HEK293T (cell line): ENCODE measurements at regions not wholly inside any gene's neighbourhood (a gene's known extent, or its start where the extent isn't known, plus 50 kb on each side); places are given as distances from the start of the nearest gene placed in this dataset.

ENCODE experiments used
- CTCF ChIA-PET: fragments of 350-600 bp; formaldehyde crosslinking; extraction: SDS; loops from one replicate; lab custom pipeline; 2021; ENCODE audit warnings: antibody characterized with exemption, inconsistent platforms; lab: Yijun Ruan, JAX
- POLR2A ChIA-PET: fragments of 350-600 bp; formaldehyde crosslinking; extraction: SDS; loops from one replicate; lab custom pipeline; 2020; ENCODE audit warnings: antibody characterized with exemption, inconsistent platforms; lab: Yijun Ruan, JAX
- DNase-seq: peaks from one replicate; pipeline ENCODE4 v3.0.0; 2012; ENCODE audit warnings: mixed read lengths; ENCODE audit errors: extremely low spot score
- ARNT ChIP-seq: fragments of 450-650 bp; IDR thresholded peaks from 2 replicates; pipeline ENCODE4 v1.6.1; 2017; ENCODE audit warnings: mild to moderate bottlenecking
- BHLHE40 ChIP-seq: fragments of 450-650 bp; IDR thresholded peaks from 2 replicates; pipeline ENCODE4 v1.6.1; 2016; ENCODE audit warnings: mild to moderate bottlenecking, moderate library complexity, borderline replicate concordance
- CTBP1 ChIP-seq: fragments of 450-650 bp; IDR thresholded peaks from 2 replicates; pipeline ENCODE4 v1.6.1; 2016; ENCODE audit warnings: borderline replicate concordance
- ELF4 ChIP-seq: fragments of 450-650 bp; IDR thresholded peaks from 2 replicates; pipeline ENCODE4 v1.6.1; 2017; ENCODE audit warnings: antibody characterized with exemption
- FOXA1 ChIP-seq: fragments of 450-650 bp; IDR thresholded peaks from 2 replicates; pipeline ENCODE4 v1.6.1; 2016; ENCODE audit warnings: mild to moderate bottlenecking
- FOXK2 ChIP-seq: fragments of 450-650 bp; IDR thresholded peaks from 2 replicates; pipeline ENCODE4 v1.6.1; 2016; ENCODE audit warnings: mild to moderate bottlenecking
- FOXM1 ChIP-seq: fragments of 450-650 bp; IDR thresholded peaks from 2 replicates; pipeline ENCODE4 v1.6.1; 2017; ENCODE audit warnings: mild to moderate bottlenecking, borderline replicate concordance
- HDGF ChIP-seq: fragments of 450-650 bp; IDR thresholded peaks from 2 replicates; pipeline ENCODE4 v1.6.1; 2017; ENCODE audit warnings: antibody characterized with exemption, borderline replicate concordance
- L3MBTL2 ChIP-seq: fragments of 450-650 bp; conservative IDR thresholded peaks from 2 replicates; pipeline ENCODE4 v1.6.1; 2016; ENCODE audit warnings: mild to moderate bottlenecking
- LEF1 ChIP-seq: fragments of 450-650 bp; IDR thresholded peaks from 2 replicates; pipeline ENCODE4 v1.6.1; 2017; ENCODE audit warnings: mild to moderate bottlenecking, borderline replicate concordance
- NFRKB ChIP-seq: fragments of 450-650 bp; IDR thresholded peaks from 2 replicates; pipeline ENCODE4 v1.6.1; 2016; ENCODE audit warnings: mild to moderate bottlenecking, moderate library complexity
- SP1 ChIP-seq: fragments of 450-650 bp; IDR thresholded peaks from 2 replicates; pipeline ENCODE4 v1.6.1; 2017
- SUZ12 ChIP-seq: fragments of 450-650 bp; IDR thresholded peaks from 2 replicates; pipeline ENCODE4 v1.6.1; 2016; ENCODE audit warnings: mild to moderate bottlenecking
- TARDBP ChIP-seq: fragments of 450-650 bp; IDR thresholded peaks from 2 replicates; pipeline ENCODE4 v1.6.1; 2016
- ZNF384 ChIP-seq: fragments of 450-650 bp; IDR thresholded peaks from 2 replicates; pipeline ENCODE4 v1.6.1; 2016
- TF ChIP-seq, protein P1 (sequence below): fragments of 450-650 bp; IDR thresholded peaks from 2 replicates; pipeline ENCODE4 v1.6.1; 2016

DNA sequence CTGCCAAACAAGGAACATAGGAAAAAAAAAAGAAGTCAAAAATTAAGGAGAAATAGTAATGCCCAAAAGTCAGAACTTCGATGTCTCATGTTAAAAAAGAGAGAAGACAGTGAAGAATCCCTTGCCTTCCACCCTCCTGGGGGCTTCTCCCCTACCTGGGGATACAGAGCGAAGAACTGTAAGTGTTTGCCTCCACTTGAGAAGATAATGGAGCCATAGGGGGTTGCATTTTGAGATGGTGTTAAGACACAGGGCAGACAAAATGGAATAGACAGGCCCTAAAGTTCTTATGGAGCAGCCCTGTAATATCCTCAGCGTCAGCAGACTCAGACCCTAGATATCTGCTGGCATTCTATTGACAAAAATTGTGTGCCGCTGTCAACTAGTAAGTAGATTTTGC is 222.2 kb upstream of the MAP3K7 start:
- TF ChIP-seq ELF4 = no peak
- TF ChIP-seq NFRKB = no peak
- no peak for TF ChIP-seq TARDBP
- TF ChIP-seq ARNT = no peak
- TF ChIP-seq FOXK2 = no peak
- TF ChIP-seq HDGF = no peak
- TF ChIP-seq FOXM1 = no peak
- TF ChIP-seq, protein P1, sequence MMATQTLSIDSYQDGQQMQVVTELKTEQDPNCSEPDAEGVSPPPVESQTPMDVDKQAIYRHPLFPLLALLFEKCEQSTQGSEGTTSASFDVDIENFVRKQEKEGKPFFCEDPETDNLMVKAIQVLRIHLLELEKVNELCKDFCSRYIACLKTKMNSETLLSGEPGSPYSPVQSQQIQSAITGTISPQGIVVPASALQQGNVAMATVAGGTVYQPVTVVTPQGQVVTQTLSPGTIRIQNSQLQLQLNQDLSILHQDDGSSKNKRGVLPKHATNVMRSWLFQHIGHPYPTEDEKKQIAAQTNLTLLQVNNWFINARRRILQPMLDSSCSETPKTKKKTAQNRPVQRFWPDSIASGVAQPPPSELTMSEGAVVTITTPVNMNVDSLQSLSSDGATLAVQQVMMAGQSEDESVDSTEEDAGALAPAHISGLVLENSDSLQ = no peak
- no peak for TF ChIP-seq L3MBTL2
- no peak for TF ChIP-seq FOXA1
- TF ChIP-seq BHLHE40 = no peak
- TF ChIP-seq SUZ12 = no peak
- no peak for TF ChIP-seq SP1
- no peak for TF ChIP-seq ZNF384
- no peak for DNase-seq
- POLR2A ChIA-PET = no interaction called here
- CTCF ChIA-PET = no interaction called here

DNA sequence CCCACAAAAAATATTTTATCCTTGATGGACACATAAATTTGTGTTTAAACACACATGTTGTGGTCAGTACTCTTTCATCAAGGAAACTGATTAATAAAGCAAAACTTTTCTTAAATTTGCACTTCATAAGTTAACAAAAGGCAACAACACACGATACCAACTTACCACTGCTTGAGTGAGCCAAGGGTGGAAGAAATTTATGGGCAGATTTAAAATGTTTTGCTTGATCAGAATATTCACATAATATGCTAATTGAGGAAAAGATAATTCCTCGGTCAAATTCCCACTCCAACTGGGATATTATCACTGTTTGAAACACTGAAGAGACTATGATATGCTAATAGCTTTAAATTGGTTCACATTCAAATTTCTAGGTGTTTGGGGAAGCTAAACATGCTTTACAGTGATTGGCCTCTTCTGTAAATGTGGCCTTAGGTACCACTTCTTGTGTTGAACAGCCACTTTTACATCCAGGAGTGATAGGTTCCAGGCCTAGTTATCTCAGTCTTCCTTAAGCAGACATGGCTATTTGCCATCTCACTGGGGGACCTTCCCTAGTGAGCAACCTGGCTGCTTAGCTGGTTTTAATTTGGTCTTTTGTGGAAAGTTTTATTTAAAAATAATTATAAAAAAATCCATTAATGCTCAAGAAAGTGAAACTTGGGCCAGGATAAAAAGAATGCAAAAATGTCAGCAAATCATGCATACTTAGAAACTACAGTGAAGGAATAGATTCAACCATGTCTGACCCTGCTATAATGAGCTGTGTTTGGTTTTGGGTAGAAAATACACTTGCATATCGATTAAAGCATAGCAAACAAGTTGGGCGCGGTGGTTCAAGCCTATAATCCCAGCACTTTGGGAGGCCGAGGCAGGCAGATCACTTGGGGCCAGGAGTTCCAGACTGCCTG is 221.2 kb upstream of the MAP3K7 start:
- CTCF ChIA-PET = no interaction called here
- TF ChIP-seq TARDBP = no peak
- no peak for TF ChIP-seq SP1
- POLR2A ChIA-PET = no interaction called here
- no peak for DNase-seq

DNA sequence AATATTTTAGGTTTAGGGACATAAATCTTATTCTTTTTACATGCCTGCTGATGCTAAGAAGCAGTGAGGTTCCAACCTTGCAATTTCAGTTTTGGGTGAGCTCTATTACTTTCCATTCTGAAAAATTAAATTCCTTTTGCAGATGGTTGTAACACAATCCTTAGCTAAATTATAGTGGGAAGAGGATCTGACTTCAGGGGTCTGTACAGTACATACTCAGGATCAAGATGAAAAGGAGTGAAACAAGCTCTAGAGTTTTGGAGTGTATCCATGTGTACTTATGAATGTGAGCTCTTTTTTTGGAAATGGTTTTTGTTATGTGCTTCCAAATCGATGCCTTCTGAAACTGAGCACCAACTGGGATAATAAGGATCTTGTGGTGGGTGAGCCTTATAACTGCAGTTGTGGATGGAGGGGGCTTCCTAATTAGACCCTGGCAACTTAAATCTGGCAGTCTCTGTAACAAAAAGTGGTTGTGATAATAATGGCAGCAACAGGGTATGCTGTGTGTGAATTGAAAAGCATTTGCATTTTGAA is 218.8 kb upstream of the MAP3K7 start:
- no peak for DNase-seq
- no peak for TF ChIP-seq NFRKB
- TF ChIP-seq ZNF384 = no peak
- TF ChIP-seq ARNT = no peak
- TF ChIP-seq L3MBTL2 = no peak
- TF ChIP-seq SP1 = no peak
- no peak for TF ChIP-seq ELF4
- TF ChIP-seq FOXM1 = no peak
- TF ChIP-seq TARDBP = no peak
- ChIA-PET POLR2A (no interaction called here), CTCF (no interaction called here)

DNA sequence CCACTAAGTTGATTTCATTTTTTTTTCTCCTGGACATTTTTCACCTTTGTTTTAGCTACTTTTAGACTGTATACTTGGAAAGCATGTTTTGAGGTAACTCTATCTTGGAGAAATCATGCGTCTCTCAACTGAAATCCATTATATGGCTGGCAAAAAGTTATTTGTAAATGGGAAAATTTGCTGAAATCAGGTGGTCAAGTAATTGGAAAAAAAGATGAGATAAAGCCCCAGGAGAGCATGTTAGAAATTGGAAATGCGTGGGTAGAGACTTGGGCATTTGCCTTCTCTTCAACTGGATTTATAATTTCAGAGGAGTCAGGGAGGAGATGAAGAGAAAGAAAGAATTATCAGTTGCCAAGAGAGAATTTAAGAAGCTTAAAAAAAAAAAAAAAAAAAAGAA is 217.1 kb upstream of the MAP3K7 start:
- TF ChIP-seq NFRKB (no peak), FOXA1 (no peak), HDGF (no peak), ZNF384 (no peak), L3MBTL2 (no peak)
- TF ChIP-seq, protein P1 = no peak
- no peak for DNase-seq
- CTCF ChIA-PET = no interaction called here
- POLR2A ChIA-PET = no interaction called here

DNA sequence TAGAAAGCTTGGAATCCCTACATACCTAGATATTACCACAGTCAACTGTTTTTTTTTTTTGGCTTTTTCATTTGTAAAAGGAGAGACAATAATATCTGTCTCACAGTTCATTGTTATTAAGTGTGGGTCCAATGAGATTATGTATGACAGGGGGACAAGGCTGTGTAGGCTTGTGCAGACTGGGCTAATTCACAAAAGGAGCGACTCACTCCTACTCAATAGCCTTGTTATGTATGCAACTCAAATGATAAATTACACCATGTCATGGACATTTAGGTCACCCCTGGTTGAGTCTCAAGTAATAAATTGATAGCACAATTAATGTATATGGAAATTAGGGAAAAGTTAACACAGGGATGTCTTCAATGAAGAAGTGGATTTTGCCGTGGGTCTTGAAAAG is 208.2 kb upstream of the MAP3K7 start:
- CTCF ChIA-PET = no interaction called here
- DNase-seq = no peak
- POLR2A ChIA-PET = no interaction called here
- TF ChIP-seq ZNF384 = no peak
- TF ChIP-seq ELF4 = no peak
- no peak for TF ChIP-seq HDGF
- TF ChIP-seq ARNT = no peak

DNA sequence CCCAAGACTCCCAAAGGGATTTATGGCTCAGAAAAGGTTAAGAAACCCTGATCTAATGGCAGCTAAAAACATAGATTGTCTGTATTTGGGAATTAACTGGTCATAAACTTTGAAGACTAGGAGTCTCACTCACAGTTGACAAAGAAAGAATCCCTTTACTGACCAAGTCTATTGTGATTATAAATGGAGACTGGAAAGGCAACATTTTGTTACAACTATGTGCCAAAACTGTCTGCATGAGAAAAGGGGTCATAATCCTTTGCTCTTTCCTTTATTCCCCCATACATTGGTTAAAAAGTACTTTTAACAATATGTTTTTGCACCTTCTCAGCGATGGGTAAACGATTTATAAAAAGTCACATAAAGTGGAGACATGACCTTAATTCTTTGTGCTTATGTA is 206.9 kb upstream of the MAP3K7 start:
- no peak for DNase-seq
- no peak for TF ChIP-seq L3MBTL2
- TF ChIP-seq CTBP1 = no peak
- no peak for TF ChIP-seq FOXM1
- no peak for TF ChIP-seq BHLHE40
- no peak for TF ChIP-seq ELF4
- TF ChIP-seq, protein P1 = no peak
- TF ChIP-seq LEF1 = no peak
- no peak for TF ChIP-seq FOXK2
- no peak for TF ChIP-seq SUZ12
- no peak for TF ChIP-seq SP1
- no peak for TF ChIP-seq ARNT
- TF ChIP-seq NFRKB = no peak
- TF ChIP-seq ZNF384 = no peak
- TF ChIP-seq HDGF = no peak
- TF ChIP-seq FOXA1 = no peak
- no peak for TF ChIP-seq TARDBP
- ChIA-PET POLR2A (no interaction called here), CTCF (interaction anchor here (0.7 kb wide), 1 partner anchor 154 kb away, joined by 3 read pairs; no protein-coding TSS in a partner anchor)
